Transverse colon (tissue), 4 donors: ENCODE measurements at regions not wholly inside any gene's neighbourhood (a gene's known extent, or its start where the extent isn't known, plus 50 kb on each side); places are given as distances from the start of the nearest gene placed in this dataset.

Experiments
- DNase-seq: peaks from one replicate; pipeline ENCODE4 v3.0.0-alpha.2; 2019
- H3K27ac ChIP-seq, 4 donors: fragments of 200-600 bp; sonication (generic); 2 replicates each; pipeline ENCODE4 v1.5.1; 2016 to 2018; ENCODE audit warnings: inconsistent platforms in 4 of 4
- H3K27me3 ChIP-seq: fragments of 200-600 bp; sonication (generic); 2 replicates; pipeline ENCODE4 v1.5.1; 2017; ENCODE audit warnings: inconsistent platforms
- H3K36me3 ChIP-seq, 4 donors: fragments of 200-600 bp; sonication (generic); 2 replicates each; pipeline ENCODE4 v1.5.1; 2017 to 2019; ENCODE audit warnings: inconsistent platforms in 4 of 4
- H3K4me1 ChIP-seq, 4 donors: fragments of 200-600 bp; sonication (generic); 2 replicates each; pipeline ENCODE4 v1.5.1; 2017 to 2020; ENCODE audit warnings: inconsistent platforms in 4 of 4
- H3K4me3 ChIP-seq, 4 donors: fragments of 200-600 bp; sonication (generic); 1 replicate in 1 of 4; 2 replicates in 3 of 4; pipeline versions ENCODE4 v1.5.1 to v1.6.1; 2017 to 2019; ENCODE audit warnings: inconsistent platforms in 4 of 4
- H3K9me3 ChIP-seq, 2 donors: fragments of 200-600 bp; sonication (generic); 2 replicates each; pipeline ENCODE4 v1.5.1; 2017 to 2019; ENCODE audit warnings: inconsistent platforms in 2 of 2
- CTCF ChIP-seq, 5 experiments: fragments of 200-600 bp in 3 of 5; fragments of 450-650 bp in 2 of 5; sonication (generic) in 3 of 5; IDR thresholded peaks; 1 replicate in 2 of 5; 2 replicates in 3 of 5; pipeline ENCODE4 v1.5.1; 2016 to 2017; ENCODE audit warnings: antibody characterized with exemption in 5 of 5, inconsistent platforms in 3 of 5, mild to moderate bottlenecking in 2 of 5, moderate library complexity in 1 of 5
- EP300 ChIP-seq: sonication (generic); formaldehyde crosslinking; IDR thresholded peaks from one replicate; pipeline ENCODE4 v1.6.1; 2017; ENCODE audit warnings: antibody characterized with exemption, low read depth
- POLR2A ChIP-seq: fragments of 450-650 bp; IDR thresholded peaks from one replicate; pipeline ENCODE4 v1.6.1; 2016; ENCODE audit warnings: antibody characterized with exemption, mild to moderate bottlenecking, moderate library complexity
- POLR2AphosphoS5 ChIP-seq, 3 donors: sonication (generic); formaldehyde crosslinking; IDR thresholded peaks; one replicate each; pipeline ENCODE4 v1.6.1; 2016; ENCODE audit warnings: antibody characterized with exemption in 3 of 3
- WGBS, 2 donors: methylation state at CpG; one replicate each; pipeline ENCODE4 v1.1.5; 2018; ENCODE audit warnings: low coverage in 1 of 2; 5-methylcytosine and 5-hydroxymethylcytosine counted together
- in situ Hi-C, 4 donors: fragments of 200-750 bp; cut with MboI; loops; one replicate each; pipeline versions ENCODE4 v1.15.0 to v1.15.1; 2017; ENCODE audit warnings: low sequenced_read_pairs in 3 of 4, low pct_ligation_motif_present in 1 of 4, low pct_unique_long_range_greater_than_20kb in 1 of 4
- intact Hi-C: fragments of 100-400 bp; cut with DNase I; formaldehyde crosslinking; loops from one replicate; pipeline ENCODE4 v1.15.1; 2023; ENCODE audit warnings: low total_unique reads

GRCh38 chr17:54745239-54745638 lies 155.4 kb upstream of the TOM1L1 start:
- TF ChIP-seq POLR2A (no peak), EP300 (no peak), POLR2AphosphoS5 (IDR thresholded peaks at IDR 0.05) (no peak), CTCF (IDR thresholded peaks at IDR 0.05) (no peak)
- Histone ChIP-seq H3K27me3 (no peaks in the 10 kb centered on the region), H3K9me3 (peaks cover 4 to 12% of the 10 kb centered on the region in 2 donors), H3K4me1 (no peaks in the 10 kb centered on the region), H3K27ac (no peak overlapping the region), H3K4me3 (no peak overlapping the region), H3K36me3 (no peaks in the 10 kb centered on the region)
- intact Hi-C loops (no loop called here), in situ Hi-C loops (loop anchor here in 1 of 4 donors (25.0 kb wide), 1 partner anchor 92 kb away; no protein-coding TSS in a partner anchor)
- no peak for DNase-seq

- DNase-seq: no peak
- Histone ChIP-seq H3K27ac (no peak overlapping the region), H3K36me3 (no peaks in the 10 kb centered on the region), H3K4me1 (no peaks in the 10 kb centered on the region), H3K27me3 (no peaks in the 10 kb centered on the region), H3K4me3 (no peak overlapping the region), H3K9me3 (peaks cover 4 to 12% of the 10 kb centered on the region in 2 donors)
- intact Hi-C loops: no loop called here
- TF ChIP-seq CTCF (IDR thresholded peaks at IDR 0.05): no peak
- WGBS, 2 donors: 68 to 76% methylated on average over 2 to 5 of the region's 5 CpGs
- in situ Hi-C loops: loop anchor here in 1 of 4 donors (25.0 kb wide), 1 partner anchor 91 kb away; no protein-coding TSS in a partner anchor
Observed at GRCh38 chr17:54745862-54746261, 154.8 kb upstream of the TOM1L1 start.

- WGBS, 2 donors: 33% methylated on average over 1 of the region's 1 CpG; no CpG with 5 or more reads in 1 of the 2 donors
- in situ Hi-C loops: loop anchor here in 1 of 4 donors (25.0 kb wide), 1 partner anchor 88 kb away; no protein-coding TSS in a partner anchor
- no peak overlapping the region for H3K4me3 ChIP-seq
Observed at GRCh38 chr17:54749157-54749556, 151.5 kb upstream of the TOM1L1 start.

GRCh38 chr17:54754560-54754959 lies 146.1 kb upstream of the TOM1L1 start:
- H3K4me3 ChIP-seq: no peak overlapping the region
- WGBS, 2 donors: 47 to 88% methylated on average over 5 to 14 of the region's 15 CpGs
- no peak overlapping the region for H3K27ac ChIP-seq
- no peak for DNase-seq
- TF ChIP-seq CTCF (IDR thresholded peaks at IDR 0.05) (peak in 1 of 5 experiments; percentile 34), POLR2A (no peak)
- H3K36me3 ChIP-seq: no peaks in the 10 kb centered on the region
- no peaks in the 10 kb centered on the region for H3K9me3 ChIP-seq
- H3K4me1 ChIP-seq: no peaks in the 10 kb centered on the region
- intact Hi-C loops: no loop called here
- in situ Hi-C loops: no loop called here
- no peaks in the 10 kb centered on the region for H3K27me3 ChIP-seq

More at GRCh38 chr17:54749157-54749556, 151.5 kb upstream of the TOM1L1 start:
- no peaks in the 10 kb centered on the region for H3K36me3 ChIP-seq
- H3K9me3 ChIP-seq: peaks cover 4 to 12% of the 10 kb centered on the region in 2 donors
- H3K4me1 ChIP-seq: no peaks in the 10 kb centered on the region
- TF ChIP-seq EP300 (no peak), POLR2AphosphoS5 (IDR thresholded peaks at IDR 0.05) (no peak), CTCF (IDR thresholded peaks at IDR 0.05) (no peak), POLR2A (no peak)
- no peak for DNase-seq
- intact Hi-C loops: no loop called here
- no peaks in the 10 kb centered on the region for H3K27me3 ChIP-seq
- no peak overlapping the region for H3K27ac ChIP-seq
